Astrocyte of the spinal cord (primary cell): ENCODE measurements at regions not wholly inside any gene's neighbourhood (a gene's known extent, or its start where the extent isn't known, plus 50 kb on each side); places are given as distances from the start of the nearest gene placed in this dataset.

Experiments used
- DNase-seq: peaks from one replicate; pipeline ENCODE4 v3.0.0; 2011; ENCODE audit warnings: low read depth, low spot score
- H3K4me3 ChIP-seq: 2 replicates; pipeline ENCODE4 v1.5.1; 2011; ENCODE audit warnings: low read depth, mild to moderate bottlenecking, low read length, moderate library complexity
- in situ Hi-C: cut with HindIII; loops from 2 replicates; pipeline ENCODE4 v1.10.0; 2017; ENCODE audit warnings: low sequenced_read_pairs
- TF ChIP-seq, protein P1 (sequence below): IDR thresholded peaks from 2 replicates; pipeline ENCODE4 v1.5.1; 2012; ENCODE audit warnings: low read depth, mild to moderate bottlenecking, low read length, inconsistent platforms

DNA sequence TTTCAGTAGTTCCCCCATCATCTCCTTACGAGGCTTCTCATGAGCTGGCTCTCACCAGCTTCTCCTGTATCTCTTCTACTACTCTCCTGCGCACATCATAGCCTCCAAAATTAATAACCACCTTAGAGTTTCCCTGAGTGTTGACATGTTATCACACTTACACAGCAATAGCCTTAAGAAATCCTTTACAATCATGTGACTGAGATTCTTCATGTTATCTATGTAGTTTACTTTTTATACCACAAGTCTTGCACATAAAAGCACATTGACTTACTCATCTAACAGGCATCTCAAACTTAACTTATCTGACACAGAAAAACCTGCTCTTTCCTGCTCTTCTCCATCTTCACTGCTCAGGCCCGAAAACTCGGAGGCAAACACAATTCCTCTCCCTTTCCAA lies 103.7 kb upstream of the TAB2 start:
- TF ChIP-seq, protein P1, sequence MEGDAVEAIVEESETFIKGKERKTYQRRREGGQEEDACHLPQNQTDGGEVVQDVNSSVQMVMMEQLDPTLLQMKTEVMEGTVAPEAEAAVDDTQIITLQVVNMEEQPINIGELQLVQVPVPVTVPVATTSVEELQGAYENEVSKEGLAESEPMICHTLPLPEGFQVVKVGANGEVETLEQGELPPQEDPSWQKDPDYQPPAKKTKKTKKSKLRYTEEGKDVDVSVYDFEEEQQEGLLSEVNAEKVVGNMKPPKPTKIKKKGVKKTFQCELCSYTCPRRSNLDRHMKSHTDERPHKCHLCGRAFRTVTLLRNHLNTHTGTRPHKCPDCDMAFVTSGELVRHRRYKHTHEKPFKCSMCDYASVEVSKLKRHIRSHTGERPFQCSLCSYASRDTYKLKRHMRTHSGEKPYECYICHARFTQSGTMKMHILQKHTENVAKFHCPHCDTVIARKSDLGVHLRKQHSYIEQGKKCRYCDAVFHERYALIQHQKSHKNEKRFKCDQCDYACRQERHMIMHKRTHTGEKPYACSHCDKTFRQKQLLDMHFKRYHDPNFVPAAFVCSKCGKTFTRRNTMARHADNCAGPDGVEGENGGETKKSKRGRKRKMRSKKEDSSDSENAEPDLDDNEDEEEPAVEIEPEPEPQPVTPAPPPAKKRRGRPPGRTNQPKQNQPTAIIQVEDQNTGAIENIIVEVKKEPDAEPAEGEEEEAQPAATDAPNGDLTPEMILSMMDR = no peak
- DNase-seq = no peak
- no peak overlapping the region for H3K4me3 ChIP-seq
- in situ Hi-C loops = no loop called here

DNA sequence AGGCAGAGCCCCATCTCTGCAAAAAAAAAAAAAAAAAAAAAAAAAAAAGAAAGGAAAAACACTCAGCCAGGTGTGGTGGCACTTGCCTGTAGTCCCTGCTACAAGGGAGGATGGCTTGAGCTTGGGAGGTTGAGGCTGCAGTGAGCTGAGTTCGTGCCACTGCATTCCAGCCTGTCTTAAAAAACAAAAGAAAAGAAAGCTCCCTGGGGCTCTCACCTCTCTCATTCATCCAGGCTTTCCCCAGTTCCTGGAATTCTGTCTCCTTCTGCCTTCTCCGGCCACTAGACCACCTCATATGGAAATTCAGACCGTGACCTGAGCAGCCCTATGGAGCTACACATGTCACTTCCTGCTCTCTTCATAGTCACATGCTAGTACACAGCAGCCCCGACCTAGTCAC lies 101.1 kb upstream of the TAB2 start:
- no peak overlapping the region for H3K4me3 ChIP-seq
- DNase-seq = no peak
- TF ChIP-seq, protein P1 = no peak
- in situ Hi-C loops = no loop called here

DNA sequence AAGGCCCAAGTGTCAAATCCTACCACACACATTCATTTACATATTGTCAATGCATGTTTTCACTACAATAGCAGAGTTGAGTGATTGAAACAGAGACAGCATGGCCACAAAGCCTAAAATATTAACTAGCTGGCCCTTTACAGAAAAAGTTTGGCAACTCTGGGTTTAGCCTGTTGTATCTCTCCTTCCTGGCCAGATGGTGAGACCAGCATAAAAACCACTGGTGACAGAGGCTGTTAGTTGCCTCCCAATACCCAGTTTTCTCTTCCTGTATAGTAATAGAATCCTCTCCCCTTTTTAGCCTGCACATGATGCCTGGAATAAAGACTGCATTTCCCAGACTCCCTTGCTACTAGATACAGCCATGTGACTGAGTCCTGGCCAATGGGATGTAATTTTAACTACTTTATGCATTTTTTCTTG lies 100.0 kb upstream of the TAB2 start:
- H3K4me3 ChIP-seq = no peak overlapping the region
- TF ChIP-seq, protein P1 = no peak
- in situ Hi-C loops = no loop called here
- no peak for DNase-seq

DNA sequence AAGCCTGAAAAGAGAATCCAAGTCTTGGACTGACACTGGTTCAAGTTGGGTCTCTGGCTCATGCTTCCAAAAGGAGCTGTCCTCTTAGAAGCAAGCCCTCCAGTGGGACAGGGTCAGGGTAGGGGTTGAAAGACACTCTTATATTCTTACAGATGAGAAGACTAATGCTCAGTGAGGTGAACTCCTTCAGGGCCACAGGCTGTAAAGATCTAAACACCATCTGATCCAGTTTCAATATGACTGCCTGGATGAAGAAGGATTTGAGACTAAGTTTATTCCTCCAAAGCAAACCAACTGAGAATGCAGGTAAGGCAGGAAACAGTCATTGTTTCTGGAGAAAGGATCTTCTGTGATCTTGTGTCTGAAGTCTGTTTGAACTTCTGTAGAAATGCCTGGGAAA lies 99.0 kb upstream of the TAB2 start:
- DNase-seq = no peak
- in situ Hi-C loops = no loop called here
- H3K4me3 ChIP-seq = no peak overlapping the region
- TF ChIP-seq, protein P1 = no peak

DNA sequence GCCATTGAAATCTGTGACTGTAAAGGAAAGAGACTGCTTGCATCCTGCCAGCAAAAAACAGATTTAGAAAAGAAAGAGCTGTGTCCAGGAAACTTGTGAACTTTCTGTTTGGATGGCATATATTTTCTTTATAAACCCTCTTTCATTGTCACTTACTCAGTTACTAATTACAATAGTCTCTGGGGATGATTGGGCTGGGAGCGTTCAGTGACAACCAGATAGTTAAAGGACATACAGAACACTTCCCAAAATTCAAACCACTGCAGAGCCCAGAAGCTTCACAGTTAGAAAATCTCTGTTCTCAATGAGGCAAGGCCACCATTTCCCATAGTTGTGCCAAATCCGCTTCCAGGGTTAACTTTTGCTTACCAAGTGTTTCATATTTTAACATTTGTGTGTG lies 98.6 kb upstream of the TAB2 start:
- in situ Hi-C loops = no loop called here
- TF ChIP-seq, protein P1 = no peak
- H3K4me3 ChIP-seq = no peak overlapping the region
- DNase-seq = no peak

DNA sequence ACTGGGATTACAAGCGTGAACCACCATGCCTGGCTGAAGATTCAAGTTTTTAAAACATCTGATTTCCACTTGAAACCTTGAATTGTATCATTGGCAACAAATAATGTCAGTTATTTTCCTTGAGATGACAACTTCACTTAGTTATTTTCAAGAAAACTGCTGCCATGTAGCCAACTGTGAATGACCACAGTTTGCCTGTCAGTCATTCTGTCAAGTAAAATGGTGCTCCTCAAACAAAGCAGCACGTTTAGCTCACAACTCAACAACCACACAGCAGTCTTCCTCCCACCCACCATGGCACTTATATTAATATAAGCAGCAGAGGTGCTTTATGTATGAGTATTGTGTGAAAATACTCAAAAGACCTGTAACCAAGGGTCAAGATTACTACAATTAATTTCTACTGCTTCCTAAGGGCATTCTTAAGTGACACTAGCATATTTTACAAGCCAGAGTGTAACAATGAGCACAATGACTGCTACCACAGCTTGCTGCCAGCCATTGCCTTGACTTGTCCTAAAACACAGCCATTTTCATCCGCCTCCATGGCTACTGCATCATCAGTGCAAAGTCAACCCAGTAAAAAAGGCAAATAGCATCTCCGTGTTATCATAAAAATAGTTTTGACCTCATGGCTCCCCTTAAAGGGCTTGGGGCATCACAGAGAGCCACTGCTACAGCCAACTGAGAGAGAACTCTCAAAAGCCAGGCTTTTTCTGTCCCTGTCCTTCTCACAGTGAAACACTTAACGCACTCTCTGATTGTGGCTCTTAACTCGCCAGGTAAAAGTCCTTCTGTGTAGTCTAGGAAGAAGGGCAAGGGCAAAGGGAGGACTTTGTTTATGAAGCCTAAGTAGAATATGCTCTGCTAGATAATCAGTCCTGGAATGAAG lies 96.4 kb upstream of the TAB2 start:
- TF ChIP-seq, protein P1 = no peak
- DNase-seq = no peak
- no peak overlapping the region for H3K4me3 ChIP-seq
- in situ Hi-C loops = no loop called here
